ENCODE measurements at regions not wholly inside any gene's neighbourhood (a gene's known extent, or its start where the extent isn't known, plus 50 kb on each side); places are given as distances from the start of the nearest gene placed in this dataset.
A peak's percentile ranks its signal among the peaks of the same experiment; 100 is the strongest.

- no peak overlapping the region for H3K27ac Mint-ChIP-seq
- no peaks in the 10 kb centered on the region for H3K27me3 Mint-ChIP-seq
- peak; percentile 54 for DNase-seq
- no peaks in the 10 kb centered on the region for H3K9me3 Mint-ChIP-seq
- H3K4me3 Mint-ChIP-seq: no peak overlapping the region
- intact Hi-C loops (cut with micrococcal nuclease): loop anchor here (5.0 to 10.0 kb wide), 4 partner anchors 119 to 408 kb away; partner anchors contain the start of genes BBS10 and NAP1L1
- H3K36me3 Mint-ChIP-seq (ENCODE audit: low read depth): no peaks in the 10 kb centered on the region
- peaks cover 30% of the 10 kb centered on the region for H3K4me1 Mint-ChIP-seq
Measured at GRCh38 chr12:75936515-75937440, 94.8 kb downstream of the PHLDA1 start.

- Mint-ChIP-seq H3K4me1 (peaks cover 33% of the 10 kb centered on the region), H3K9me3 (no peaks in the 10 kb centered on the region), H3K27ac (peak overlapping the region; percentile 84), H3K27me3 (no peaks in the 10 kb centered on the region), H3K36me3 (ENCODE audit: low read depth) (no peaks in the 10 kb centered on the region), H3K4me3 (peak overlapping the region; percentile 31)
- peak; percentile 74 for DNase-seq
- intact Hi-C loops (cut with micrococcal nuclease): loop anchor here (2.0 to 10.0 kb wide), 5 partner anchors 118 to 455 kb away; partner anchors contain the start of genes BBS10, GLIPR1 and NAP1L1
Measured at GRCh38 chr12:75935539-75936242, 95.9 kb downstream of the PHLDA1 start.

GRCh38 chr12:75933101-75933500, 98.5 kb downstream of the PHLDA1 start:
- intact Hi-C loops (cut with micrococcal nuclease): loop anchor here (1.0 to 10.0 kb wide), 3 partner anchors 54 to 412 kb away; partner anchors contain the start of gene BBS10
- no peaks in the 10 kb centered on the region for H3K27me3 Mint-ChIP-seq
- no peaks in the 10 kb centered on the region for H3K9me3 Mint-ChIP-seq
- no peak overlapping the region for H3K4me3 Mint-ChIP-seq
- no peaks in the 10 kb centered on the region for H3K36me3 Mint-ChIP-seq (ENCODE audit: low read depth)
- DNase-seq: no peak
- no peak overlapping the region for H3K27ac Mint-ChIP-seq
- H3K4me1 Mint-ChIP-seq: peaks cover 45% of the 10 kb centered on the region

- peaks cover 4% of the 10 kb centered on the region for H3K36me3 Mint-ChIP-seq (ENCODE audit: low read depth)
- intact Hi-C loops (cut with micrococcal nuclease): loop anchor here (5.0 to 10.0 kb wide), 2 partner anchors 405 to 413 kb away; partner anchors contain the start of gene BBS10
- peaks cover 7% of the 10 kb centered on the region for H3K9me3 Mint-ChIP-seq
- H3K4me3 Mint-ChIP-seq: no peak overlapping the region
- DNase-seq: no peak
- H3K27me3 Mint-ChIP-seq: no peaks in the 10 kb centered on the region
- peaks cover 45% of the 10 kb centered on the region for H3K4me1 Mint-ChIP-seq
- H3K27ac Mint-ChIP-seq: peak overlapping the region; percentile 10
Measured at GRCh38 chr12:75932241-75932640, 99.3 kb downstream of the PHLDA1 start.

- Mint-ChIP-seq H3K4me3 (no peak overlapping the region), H3K36me3 (ENCODE audit: low read depth) (peaks cover 28% of the 10 kb centered on the region), H3K9me3 (peaks cover 30% of the 10 kb centered on the region), H3K27me3 (no peaks in the 10 kb centered on the region), H3K27ac (peak overlapping the region; percentile 54), H3K4me1 (peaks cover 21% of the 10 kb centered on the region)
- DNase-seq: no peak
- intact Hi-C loops (cut with micrococcal nuclease): loop anchor here (5.0 kb wide), 1 partner anchor 142 kb away; no protein-coding TSS in a partner anchor
Measured at GRCh38 chr12:75923964-75924666, 107.5 kb downstream of the PHLDA1 start.

- intact Hi-C loops (cut with micrococcal nuclease): loop anchor here (5.0 kb wide), 1 partner anchor 141 kb away; no protein-coding TSS in a partner anchor
- no peaks in the 10 kb centered on the region for H3K27me3 Mint-ChIP-seq
- peak overlapping the region; percentile 61 for H3K27ac Mint-ChIP-seq
- H3K4me1 Mint-ChIP-seq: peaks cover 18% of the 10 kb centered on the region
- H3K4me3 Mint-ChIP-seq: no peak overlapping the region
- H3K36me3 Mint-ChIP-seq (ENCODE audit: low read depth): peaks cover 28% of the 10 kb centered on the region
- H3K9me3 Mint-ChIP-seq: peaks cover 30% of the 10 kb centered on the region
- DNase-seq: no peak
Measured at GRCh38 chr12:75922944-75923642, 108.5 kb downstream of the PHLDA1 start.

GRCh38 chr12:75921622-75922289, 109.8 kb downstream of the PHLDA1 start:
- Mint-ChIP-seq H3K4me3 (no peak overlapping the region), H3K27me3 (no peaks in the 10 kb centered on the region), H3K4me1 (peaks cover 24% of the 10 kb centered on the region), H3K9me3 (peaks cover 22% of the 10 kb centered on the region), H3K27ac (peak overlapping the region; percentile 51), H3K36me3 (ENCODE audit: low read depth) (peaks cover 23% of the 10 kb centered on the region)
- no peak for DNase-seq
- intact Hi-C loops (cut with micrococcal nuclease): loop anchor here (5.0 kb wide), 1 partner anchor 139 kb away; no protein-coding TSS in a partner anchor

- Mint-ChIP-seq H3K9me3 (peaks cover 2% of the 10 kb centered on the region), H3K4me1 (peaks cover 33% of the 10 kb centered on the region), H3K4me3 (no peak overlapping the region), H3K36me3 (ENCODE audit: low read depth) (peaks cover 1% of the 10 kb centered on the region), H3K27ac (no peak overlapping the region), H3K27me3 (no peaks in the 10 kb centered on the region)
- no peak for DNase-seq
- intact Hi-C loops (cut with micrococcal nuclease): no loop called here
Measured at GRCh38 chr12:75917715-75918114, 113.9 kb downstream of the PHLDA1 start.

- H3K9me3 Mint-ChIP-seq: no peaks in the 10 kb centered on the region
- H3K36me3 Mint-ChIP-seq (ENCODE audit: low read depth): no peaks in the 10 kb centered on the region
- DNase-seq: no peak
- peaks cover 30% of the 10 kb centered on the region for H3K4me1 Mint-ChIP-seq
- intact Hi-C loops (cut with micrococcal nuclease): no loop called here
- H3K4me3 Mint-ChIP-seq: no peak overlapping the region
- peak overlapping the region; percentile 13 for H3K27ac Mint-ChIP-seq
- no peaks in the 10 kb centered on the region for H3K27me3 Mint-ChIP-seq
Measured at GRCh38 chr12:75917083-75917482, 114.5 kb downstream of the PHLDA1 start.

- no peaks in the 10 kb centered on the region for H3K36me3 Mint-ChIP-seq (ENCODE audit: low read depth)
- peak; percentile 63 for DNase-seq
Measured at GRCh38 chr12:75913502-75914351, 117.8 kb downstream of the PHLDA1 start.

GRCh38 chr12:75909714-75910656, 121.6 kb downstream of the PHLDA1 start:
- Mint-ChIP-seq H3K36me3 (ENCODE audit: low read depth) (no peaks in the 10 kb centered on the region), H3K9me3 (peaks cover 7% of the 10 kb centered on the region), H3K4me1 (peaks cover 17% of the 10 kb centered on the region), H3K27ac (no peak overlapping the region), H3K4me3 (no peak overlapping the region), H3K27me3 (peaks cover 6% of the 10 kb centered on the region)
- intact Hi-C loops (cut with micrococcal nuclease): no loop called here
- no peak for DNase-seq

More at GRCh38 chr12:75913502-75914351, 117.8 kb downstream of the PHLDA1 start:
- Mint-ChIP-seq H3K9me3 (no peaks in the 10 kb centered on the region), H3K27me3 (peaks cover 3% of the 10 kb centered on the region), H3K4me3 (no peak overlapping the region), H3K27ac (peak overlapping the region; percentile 65), H3K4me1 (peaks cover 25% of the 10 kb centered on the region)
- intact Hi-C loops (cut with micrococcal nuclease): loop anchor here (1.0 kb wide), 8 partner anchors 21 to 435 kb away; partner anchors contain the start of gene PHLDA1
